NCI-H2081 treated with DMSO at 0.1 percent for 48 hours (cell line): ENCODE measurements at regions not wholly inside any gene's neighbourhood (a gene's known extent, or its start where the extent isn't known, plus 50 kb on each side); places are given as distances from the start of the nearest gene placed in this dataset.

ENCODE experiments used
- DNase-seq: peaks from one replicate; lab custom pipeline; 2025; lab: John Stamatoyannopoulos, UW

GRCh38 chr10:130869179-130869841, 442.2 kb downstream of the TCERG1L start:
- DNase-seq = no peak

DNA sequence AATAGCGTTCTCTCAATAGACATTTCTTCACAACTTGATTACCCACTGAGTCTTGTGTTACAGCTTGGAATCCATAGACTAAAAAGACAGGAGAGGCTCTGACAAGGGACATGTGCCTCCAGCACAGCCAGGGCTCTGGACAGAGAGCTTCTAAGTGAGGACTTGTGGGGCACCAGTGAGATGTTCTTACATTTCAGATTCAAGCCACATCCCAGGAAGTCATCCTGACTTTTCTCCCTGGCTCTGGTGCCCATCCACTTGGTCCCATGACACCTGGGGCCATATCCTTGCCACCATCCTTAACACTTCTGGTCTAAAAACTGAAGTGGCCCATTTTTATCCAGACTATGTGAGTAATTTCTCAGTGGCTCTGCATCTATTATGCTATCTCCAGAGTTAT, 440.1 kb downstream of the TCERG1L start:
- no peak for DNase-seq

- no peak for DNase-seq
These were observed 437.9 kb downstream of the TCERG1L start for GRCh38 chr10:130873636-130874035.

GRCh38 chr10:130875116-130875515, 436.4 kb downstream of the TCERG1L start:
- DNase-seq = no peak

- DNase-seq = no peak
These were observed 435.5 kb downstream of the TCERG1L start for GRCh38 chr10:130875897-130876472.

- DNase-seq = no peak
These were observed 434.4 kb downstream of the TCERG1L start for GRCh38 chr10:130877126-130877525.

- no peak for DNase-seq
These were observed 433.4 kb downstream of the TCERG1L start for GRCh38 chr10:130878131-130878530.

- no peak for DNase-seq
These were observed 428.6 kb downstream of the TCERG1L start for GRCh38 chr10:130882906-130883305.

- no peak for DNase-seq
These were observed 427.1 kb downstream of the TCERG1L start for GRCh38 chr10:130884456-130884855.

DNA sequence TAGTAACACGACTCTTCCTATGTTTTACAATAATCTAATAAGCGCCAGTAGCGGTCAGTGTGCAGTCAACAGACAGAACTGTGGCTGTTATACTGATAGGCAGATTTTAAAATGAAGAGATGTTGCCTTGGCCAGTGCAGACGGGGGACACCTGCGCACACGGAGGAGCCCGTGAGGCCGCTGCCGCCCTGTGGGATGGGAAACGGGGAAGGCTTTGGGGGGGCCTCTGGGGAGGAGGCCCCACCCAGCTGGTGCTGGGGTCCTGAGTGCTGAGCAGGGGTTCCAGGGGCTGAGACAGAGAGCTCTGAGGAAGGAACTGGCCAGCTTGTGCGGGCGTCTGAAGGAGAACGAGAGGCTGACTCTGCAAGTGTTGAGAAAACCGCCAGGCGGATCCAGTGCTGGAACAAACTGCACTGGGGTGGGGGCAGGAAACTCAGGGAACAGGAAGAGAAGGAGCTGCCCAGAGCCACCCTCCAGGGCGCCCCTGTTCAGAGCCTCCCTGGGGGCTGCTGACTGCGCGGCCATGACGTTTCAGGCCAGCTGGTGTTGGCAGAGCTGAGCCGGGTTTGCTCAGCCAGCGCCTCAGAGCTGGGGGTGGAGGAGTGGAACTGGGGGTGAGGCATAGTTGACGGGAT, 426.4 kb downstream of the TCERG1L start:
- no peak for DNase-seq

DNA sequence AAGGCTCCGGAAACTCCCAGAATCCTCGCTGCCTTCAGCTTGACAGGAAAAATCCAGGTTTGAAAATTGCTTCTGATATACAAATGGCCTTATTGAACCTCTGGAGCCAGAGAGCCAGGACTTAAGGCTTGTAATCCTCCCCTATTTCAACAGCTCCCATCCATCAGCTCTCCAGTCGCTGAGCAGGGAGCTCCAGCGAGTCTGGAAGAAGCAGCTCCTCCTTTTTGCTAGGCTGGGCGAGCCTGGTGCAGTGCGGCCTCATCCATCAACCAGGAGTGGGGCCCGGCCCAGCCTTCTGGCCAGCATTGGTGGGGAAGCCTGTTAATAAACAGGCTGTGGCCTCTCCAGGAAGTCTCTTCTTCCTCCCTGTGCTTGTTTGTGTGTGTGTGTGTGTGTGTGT, 424.4 kb downstream of the TCERG1L start:
- DNase-seq = no peak

DNA sequence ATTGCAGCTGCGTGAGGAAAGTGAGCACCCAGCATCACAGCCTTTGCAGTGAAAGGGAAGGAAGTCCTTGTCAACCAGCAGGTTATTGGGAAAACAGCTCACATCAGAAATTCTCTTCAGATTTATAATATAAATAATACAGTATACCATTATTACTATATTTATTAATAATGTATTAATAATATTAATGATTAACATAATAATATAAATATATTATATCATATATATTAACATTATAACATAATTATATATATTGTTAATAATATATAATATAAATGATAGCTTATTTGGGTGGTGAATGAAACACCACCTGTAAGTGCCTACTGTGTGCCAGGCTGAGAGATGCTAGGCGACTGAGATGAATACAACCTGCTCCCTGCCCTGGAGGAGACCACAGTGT, 423.0 kb downstream of the TCERG1L start:
- no peak for DNase-seq

DNA sequence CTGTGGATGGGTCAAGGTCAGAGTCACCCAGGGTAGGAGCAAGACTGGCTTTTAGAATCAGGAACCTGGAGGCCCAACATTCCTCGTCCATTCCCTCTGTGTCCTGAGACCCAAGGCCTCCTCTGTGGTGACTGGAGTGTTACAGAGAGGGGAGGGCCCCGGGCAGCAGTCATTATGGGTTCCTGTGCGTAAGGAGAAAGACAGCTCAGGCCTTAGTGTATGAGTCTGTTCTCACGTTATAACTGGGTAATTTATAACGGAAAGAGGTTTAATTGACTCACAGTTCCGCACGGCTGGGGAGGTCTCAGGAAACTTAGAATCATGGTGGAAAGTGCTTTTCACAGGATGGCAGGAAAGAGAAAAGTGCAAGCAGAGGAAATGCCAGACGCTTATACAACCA, 422.3 kb downstream of the TCERG1L start:
- no peak for DNase-seq

DNA sequence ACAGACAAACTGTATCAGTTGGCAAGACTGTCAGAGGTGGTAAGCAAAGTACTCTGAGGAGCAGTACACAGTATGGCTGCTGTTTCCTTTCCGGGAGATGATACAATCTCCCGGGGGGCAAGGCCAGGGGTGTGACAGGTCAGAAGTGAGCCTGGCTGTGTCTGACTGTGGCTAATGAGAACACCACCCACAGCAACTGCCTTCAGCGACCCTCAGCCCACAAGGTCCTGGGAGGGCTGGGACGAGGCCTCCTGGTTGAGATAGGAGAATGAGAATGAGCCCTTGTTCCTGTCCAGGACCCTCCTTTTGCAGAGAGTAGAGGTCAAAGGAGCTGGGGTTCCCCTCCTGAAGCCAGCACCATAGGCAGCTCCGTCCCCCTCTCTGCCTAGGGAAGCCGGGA, 421.7 kb downstream of the TCERG1L start:
- DNase-seq = no peak

DNA sequence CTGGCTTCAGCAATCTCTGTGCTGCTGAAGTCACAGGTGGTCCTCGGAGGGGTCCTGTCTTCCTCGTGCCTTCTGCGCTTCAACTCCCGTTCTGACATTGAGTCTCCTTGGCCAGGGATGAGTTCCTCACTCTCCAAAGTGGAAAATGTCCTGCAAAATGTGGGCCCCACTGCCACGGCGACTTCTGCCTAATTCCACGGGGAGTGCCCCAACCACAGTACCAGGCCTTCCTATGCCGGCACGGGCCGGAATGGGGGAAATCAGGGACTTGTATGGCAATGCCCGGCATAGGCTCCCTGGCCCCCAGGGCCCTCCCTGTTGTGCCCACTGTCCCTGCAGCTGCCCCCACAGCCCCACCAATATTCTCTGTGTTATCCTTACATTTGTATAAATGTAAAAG, 420.5 kb downstream of the TCERG1L start:
- DNase-seq = no peak

GRCh38 chr10:130894471-130894870, 417.1 kb downstream of the TCERG1L start:
- DNase-seq = no peak

GRCh38 chr10:130895161-130895560, 416.4 kb downstream of the TCERG1L start:
- DNase-seq = no peak

GRCh38 chr10:130897815-130898214, 413.7 kb downstream of the TCERG1L start:
- no peak for DNase-seq

DNA sequence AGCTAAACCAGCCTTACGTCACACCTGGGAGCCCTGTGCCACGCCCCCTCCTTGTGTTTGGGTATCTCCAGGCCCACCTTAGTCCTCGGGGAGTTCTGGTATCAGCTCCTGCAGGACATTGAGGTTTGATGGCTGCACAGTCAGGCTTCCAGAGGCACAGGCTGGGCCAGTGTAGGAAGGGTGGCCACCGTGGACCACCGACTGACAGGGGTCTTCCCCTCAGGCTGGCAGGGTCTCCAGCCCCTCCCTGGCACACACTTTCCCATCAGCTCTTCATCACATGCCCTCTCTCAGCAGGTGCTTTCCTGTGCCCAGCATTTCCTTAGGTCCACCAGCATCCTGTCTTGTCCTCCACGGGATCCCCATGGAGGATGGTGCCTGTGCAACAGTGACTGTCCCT, 413.1 kb downstream of the TCERG1L start:
- DNase-seq = no peak

DNA sequence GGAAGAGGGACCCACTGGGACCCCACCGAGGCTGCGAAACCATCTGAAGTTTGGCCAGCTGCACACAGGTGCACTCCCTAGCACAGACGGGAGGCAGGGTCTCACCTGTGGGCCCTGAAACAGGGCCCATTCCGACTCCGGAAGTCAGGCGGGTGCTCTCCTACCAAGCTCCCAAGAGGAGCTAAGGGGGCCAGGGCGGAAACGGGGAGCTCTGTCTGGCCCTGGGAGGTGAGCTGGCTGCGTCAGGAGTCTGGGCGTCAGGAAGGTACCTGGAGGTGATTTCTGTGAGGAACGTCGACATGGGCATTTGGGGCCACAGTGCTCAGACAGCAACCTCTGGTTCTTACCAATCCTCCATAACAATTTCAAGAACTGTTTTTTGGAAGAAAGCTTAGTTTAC, 411.7 kb downstream of the TCERG1L start:
- DNase-seq = no peak

- no peak for DNase-seq
These were observed 410.9 kb downstream of the TCERG1L start for GRCh38 chr10:130900441-130901160.

- DNase-seq = no peak
These were observed 410.0 kb downstream of the TCERG1L start for GRCh38 chr10:130901311-130902165.
